ENCODE measurements at regions not wholly inside any gene's neighbourhood (a gene's known extent, or its start where the extent isn't known, plus 50 kb on each side); places are given as distances from the start of the nearest gene placed in this dataset.
"Not testable (repeated sequence)": the region's sequence is repeated elsewhere in the genome, so short reads cannot be mapped to it uniquely, and the experiment has no call there.

DNA sequence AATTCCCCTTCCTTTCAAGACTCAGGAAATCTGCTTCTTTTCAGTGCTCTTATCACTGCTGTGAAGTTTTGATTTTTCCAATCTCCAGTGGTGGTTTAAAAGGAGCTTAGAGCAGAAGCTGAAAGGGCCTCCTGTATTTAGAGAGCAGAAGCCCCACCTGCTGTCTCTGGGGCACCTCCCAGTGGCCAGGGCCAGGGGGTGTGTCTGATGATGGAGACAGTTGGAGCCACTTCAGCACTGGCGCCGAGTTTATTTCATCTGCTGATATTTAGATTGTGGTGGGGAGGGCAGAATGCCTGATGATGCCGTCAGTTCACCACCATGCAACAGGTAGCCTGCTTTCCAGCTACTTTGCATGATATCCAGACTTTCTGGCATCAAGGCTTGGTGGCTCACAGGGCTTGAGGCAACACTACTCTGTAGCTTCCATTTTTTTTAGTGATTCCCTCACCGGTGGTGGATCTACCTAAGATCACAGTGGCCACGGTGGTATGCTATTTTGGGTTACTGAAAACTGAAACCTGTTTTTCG lies 371.9 kb downstream of the KCNRG start:
- no peak for DNase-seq (ENCODE audit: low read depth)

DNA sequence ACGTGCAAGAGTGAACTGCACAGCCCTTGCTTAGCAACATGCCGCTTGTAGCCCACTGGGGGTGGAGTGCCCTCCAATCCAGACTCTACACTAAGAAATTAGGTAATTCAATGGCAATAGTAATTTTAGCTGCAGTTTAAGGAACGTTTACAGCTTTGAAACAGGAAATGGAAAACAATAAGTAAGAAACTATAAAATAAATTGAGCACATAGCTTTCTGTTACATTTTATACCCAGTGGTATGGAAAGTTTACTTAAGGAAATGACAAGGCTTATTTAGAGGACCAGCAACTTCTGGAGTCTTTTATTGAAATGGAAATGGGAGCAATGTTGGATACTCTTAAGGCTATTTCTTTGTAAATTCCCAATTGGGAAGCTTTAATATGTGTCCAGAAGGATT lies 373.2 kb downstream of the KCNRG start:
- DNase-seq (ENCODE audit: low read depth) = no peak

DNA sequence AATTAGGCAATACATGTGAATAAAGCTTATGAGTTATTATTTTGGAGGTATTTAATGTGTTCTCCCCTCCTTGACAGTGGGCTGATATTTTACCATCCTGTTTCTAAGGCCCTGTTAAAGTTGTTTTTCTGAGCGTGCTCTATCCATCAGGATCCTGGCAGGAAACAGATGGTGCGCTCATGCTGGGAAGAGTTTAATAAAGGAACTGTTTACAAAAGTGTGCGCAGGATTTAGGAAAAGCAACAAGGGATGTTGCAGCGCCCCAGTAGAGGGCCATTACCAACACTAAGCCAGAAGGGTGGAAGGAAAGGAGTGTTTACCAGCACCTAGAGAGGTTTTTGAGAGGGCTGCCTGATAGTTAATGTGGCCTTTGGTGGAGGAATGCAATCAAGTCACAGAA lies 374.5 kb downstream of the KCNRG start:
- no peak for DNase-seq (ENCODE audit: low read depth)

DNA sequence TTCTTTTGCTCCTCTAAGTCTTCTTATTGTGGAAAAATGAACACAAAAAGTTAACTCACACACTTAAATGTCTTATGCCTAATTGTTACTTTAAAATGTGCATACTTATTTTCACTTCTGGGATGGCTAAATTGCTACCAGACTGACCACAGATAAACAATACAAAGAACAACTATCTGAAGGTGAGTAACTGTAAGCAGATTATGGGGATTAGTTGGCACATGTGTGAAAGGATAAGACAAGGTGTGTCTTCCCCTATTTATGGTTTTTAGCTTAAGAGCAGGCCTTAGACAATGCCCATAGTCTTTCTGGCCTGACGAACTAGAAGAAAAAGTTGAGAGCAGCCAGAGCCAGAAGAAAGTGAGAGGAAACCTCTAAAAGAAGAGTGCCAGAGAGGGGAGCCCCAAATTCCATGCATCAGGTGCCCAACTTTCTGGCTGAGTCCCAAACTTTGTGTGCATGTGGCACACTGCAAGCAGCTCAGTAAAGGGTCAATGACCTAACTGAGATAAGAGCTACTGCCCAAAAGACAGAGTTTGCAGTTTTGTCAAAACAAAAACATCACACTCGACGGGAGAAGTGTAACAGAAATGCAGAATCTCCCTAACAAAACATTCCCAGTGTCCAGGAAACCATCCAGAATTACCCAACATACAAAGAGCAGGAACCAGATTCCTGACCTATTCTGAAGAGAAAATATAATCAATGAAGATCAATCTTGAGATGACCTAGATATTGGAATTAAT lies 375.4 kb downstream of the KCNRG start:
- DNase-seq (ENCODE audit: low read depth) = no peak

DNA sequence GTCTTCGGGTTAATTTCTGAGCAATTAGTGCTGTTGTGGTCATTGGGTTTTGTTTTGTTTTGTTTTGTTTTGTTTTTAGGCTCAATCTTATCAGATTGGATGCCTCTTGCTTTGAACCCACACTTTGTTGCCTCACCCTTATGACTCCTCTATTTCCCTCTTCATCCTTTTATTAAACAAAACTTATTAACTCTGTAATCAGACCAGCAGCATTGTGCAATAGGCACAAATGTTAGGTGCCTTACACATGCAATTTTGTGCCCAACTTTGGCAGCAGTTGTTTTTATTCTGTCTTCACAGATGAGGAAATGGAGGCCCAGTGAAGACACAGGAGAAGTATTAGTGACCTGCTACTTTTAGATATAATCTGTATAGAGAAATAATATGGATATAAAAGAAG lies 377.7 kb downstream of the KCNRG start:
- DNase-seq (ENCODE audit: low read depth) = no peak

DNA sequence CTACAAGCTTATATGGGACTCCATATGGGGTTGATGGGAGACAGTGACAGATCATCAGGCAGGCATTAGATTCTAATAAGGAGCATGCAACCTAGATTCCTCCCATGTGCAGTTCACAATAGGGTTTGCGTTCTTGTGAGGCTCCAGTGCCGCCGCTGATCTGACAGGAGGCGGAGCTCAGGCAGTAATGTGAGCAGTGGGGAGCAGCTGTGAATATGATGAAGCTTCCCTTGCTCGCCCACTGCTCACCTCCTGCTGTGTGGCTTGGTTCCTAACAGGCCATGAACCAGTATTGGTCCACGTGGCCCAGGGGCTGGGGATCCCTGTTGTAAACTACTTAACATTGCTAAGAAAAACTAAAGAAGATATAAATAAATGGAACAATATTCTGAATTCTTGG lies 378.4 kb downstream of the KCNRG start:
- no peak for DNase-seq (ENCODE audit: low read depth)

DNA sequence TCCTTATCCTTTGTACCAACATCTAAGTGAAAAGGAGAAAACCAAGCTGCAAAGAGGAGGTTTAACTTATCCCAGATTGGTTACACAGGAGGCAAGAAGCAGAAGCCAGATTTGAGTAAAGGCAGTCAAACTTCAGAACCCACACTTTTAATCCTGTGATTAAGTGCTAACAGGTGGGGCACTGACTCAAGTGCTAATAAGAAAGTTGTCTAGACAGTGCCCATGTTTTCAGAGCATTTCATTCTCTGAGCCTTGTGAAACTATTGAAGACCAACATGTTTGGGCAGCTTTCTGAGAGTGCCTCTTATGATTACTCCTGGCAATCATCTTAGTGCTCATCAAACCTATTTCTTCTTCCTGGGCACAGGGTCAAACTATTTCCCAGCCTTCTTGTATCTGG lies 380.8 kb downstream of the KCNRG start:
- no peak for DNase-seq (ENCODE audit: low read depth)

DNA sequence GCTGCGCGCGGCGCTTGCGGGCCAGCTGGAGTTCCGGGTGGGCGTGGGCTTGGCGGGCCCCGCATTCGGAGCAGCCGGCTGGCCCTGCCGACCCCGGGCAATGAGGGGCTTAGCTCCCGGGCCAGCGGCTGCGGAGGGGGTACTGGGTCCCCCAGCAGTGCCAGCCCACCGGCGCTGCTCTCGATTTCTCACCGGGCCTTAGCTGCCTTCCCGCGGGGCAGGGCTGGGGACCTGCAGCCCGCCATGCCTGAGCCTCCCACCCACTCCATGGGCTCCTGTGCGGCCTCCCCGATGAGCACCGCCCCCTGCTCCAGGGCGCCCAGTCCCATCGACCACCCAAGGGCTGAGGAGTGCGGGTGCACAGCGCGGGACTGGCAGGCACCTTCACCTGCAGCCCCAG lies 381.4 kb downstream of the KCNRG start:
- not testable (repeated sequence) for DNase-seq (ENCODE audit: low read depth)

DNA sequence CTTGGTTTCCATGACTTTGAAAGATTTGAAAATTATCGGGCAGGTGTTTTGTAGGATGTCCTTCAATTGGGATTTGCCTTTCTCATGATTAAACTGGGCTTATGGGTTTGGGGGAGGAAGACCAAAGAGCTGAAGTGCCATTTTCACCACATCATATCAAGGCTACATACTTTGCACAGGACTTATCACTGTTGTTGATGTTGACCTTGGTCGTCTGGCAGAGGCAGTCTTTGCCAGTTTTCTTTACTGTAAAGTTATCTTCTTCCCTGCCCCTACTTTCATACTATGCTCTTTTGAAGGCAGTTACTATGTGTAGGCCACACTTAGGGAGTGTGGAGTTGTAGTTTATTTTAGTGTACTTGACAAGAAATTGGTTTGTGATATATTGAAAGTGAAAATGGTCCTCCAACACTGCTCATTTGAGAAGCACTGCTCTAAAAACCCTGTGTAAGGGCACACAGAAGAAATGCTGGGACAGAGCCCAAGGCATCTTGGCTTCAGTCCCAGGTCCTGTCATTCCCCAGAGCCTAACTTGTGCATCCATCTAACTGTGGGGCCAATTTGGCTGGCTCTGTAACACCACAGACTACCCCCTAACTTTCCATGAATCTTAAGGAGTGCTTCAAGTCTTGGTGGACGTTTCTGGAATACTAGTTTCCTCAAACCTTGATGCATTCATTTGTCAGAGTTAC lies 384.9 kb downstream of the KCNRG start:
- no peak for DNase-seq (ENCODE audit: low read depth)

DNA sequence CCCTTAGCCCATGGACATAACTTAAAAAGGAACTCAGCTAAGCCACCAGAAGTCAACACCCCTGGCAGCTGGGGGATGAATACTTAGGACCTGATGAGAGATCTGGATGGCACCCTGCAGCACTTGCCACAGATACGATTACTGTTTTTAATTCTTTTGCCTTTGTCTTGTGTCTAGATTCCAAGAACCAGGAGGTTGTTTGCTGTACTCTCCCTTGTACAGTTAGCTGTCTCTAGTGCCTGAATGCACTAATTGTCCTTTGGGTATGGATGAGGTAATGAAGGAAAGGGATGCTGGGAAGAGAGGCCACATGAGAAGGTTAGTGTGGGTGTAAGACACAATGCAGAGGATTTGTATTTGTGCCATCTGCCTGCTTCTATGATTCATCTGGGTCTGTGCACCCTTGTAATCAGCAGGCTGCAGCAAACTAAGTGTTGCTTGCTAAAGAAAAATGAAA lies 385.8 kb downstream of the KCNRG start:
- no peak for DNase-seq (ENCODE audit: low read depth)

DNA sequence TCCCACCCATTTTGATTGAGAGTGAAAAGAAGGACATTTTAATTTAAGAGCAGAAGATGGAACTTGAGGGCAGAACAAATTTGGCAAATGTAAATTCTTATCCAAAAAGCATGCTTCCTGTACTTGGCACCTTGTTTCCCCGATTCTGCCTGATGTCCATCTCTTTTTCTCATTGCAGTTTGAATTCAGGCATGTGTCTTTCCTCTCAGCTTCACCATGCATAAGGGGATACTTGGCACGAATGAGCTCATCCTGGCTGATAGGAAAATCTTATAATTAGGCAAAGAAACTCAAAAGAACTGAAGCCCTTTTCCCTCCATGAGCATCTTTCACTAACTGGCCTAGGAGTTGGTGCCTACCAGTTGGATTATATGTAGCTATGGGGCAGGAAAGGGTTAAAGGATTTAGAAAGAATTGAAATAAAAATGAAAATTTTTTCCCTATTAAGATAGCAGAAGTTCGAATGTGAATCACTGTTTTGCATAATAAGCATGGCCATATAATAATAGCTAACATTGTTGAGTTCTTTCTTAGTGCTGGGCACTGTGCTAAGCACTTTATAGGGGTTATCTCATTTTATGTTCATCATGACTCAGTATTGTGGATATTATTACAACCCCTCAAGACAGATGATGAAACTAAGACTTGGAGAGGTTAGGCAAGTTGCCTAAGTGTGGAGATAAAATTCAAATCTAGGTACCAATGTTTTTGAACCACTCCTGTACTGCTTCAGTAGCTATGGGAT lies 386.6 kb downstream of the KCNRG start:
- DNase-seq (ENCODE audit: low read depth) = no peak

DNA sequence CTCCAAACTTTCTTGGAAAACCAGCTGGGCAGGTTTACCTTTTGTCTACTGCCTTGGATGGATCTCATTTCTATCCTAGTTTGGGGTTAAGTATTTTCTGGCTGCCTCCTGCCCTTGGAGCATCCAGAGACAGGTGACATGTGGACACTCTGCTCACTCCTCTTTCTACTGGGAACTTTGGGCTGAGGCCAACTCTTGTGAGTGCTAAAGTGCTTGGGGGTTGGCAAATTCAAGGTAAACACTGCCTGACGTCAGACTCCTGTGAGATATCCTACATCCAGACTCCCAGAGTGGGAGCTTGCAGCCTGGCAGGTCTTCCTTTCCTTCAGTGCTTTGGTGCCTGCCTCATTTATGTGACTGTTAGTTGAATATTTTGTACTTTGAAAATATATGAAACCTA lies 388.1 kb downstream of the KCNRG start:
- no peak for DNase-seq (ENCODE audit: low read depth)

DNA sequence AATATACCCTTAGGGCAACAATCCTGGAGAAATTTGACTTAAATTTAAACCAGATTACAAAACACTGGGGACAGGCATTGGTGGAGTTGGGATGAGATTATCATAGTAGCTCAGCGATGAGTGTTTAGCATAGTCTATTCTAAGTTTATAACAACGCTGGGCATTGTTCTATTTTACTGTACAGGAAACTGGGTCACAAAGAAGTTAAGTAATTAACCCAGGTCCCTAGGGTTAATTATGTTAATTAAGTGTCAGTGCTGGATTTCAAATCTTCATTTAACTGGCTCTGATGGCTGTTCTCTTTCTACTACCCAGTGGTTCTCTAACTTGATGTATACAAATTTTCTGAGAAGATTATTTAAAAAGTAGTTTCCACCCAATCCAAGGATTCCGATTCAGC lies 388.9 kb downstream of the KCNRG start:
- DNase-seq (ENCODE audit: low read depth) = no peak

DNA sequence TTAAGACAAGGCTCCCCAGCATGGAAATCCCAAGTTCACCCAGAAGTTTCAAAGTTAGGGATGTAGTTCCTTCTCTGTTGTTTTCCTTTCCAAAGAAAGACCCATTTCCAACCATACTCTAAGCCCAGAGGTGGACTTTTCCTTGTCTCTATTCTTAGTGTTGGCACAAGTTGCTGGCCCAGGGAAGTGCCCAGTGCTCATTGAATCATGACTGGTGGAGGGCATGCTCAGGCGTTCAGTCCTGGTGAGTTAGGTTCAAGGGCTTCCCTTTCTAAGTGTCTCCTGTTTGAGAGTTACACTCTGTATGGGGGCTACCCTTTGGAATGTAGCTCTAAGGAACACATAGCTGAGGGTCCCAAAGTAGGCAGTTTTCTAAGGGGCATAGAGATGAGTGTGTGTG lies 389.5 kb downstream of the KCNRG start:
- no peak for DNase-seq (ENCODE audit: low read depth)

DNA sequence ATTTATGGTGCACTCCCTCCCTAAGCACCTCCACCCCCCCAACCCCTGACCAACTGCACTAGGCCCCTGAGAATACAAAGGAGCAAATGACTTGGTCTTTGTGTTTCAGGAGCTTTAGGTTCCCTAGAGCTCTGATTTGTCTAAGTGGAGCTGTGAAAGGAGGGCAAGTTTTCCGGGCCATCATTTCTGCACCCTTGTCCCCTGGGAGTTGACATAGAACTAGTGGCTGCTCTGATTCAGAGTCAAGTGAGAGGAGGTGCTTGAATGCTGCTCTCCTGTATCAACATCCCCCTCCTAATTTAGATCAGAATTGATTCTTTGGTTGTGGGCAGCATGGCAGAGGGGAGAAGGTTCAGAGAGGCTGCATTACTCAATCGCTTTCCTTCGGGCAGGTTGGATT lies 391.6 kb downstream of the KCNRG start:
- no peak for DNase-seq (ENCODE audit: low read depth)

DNA sequence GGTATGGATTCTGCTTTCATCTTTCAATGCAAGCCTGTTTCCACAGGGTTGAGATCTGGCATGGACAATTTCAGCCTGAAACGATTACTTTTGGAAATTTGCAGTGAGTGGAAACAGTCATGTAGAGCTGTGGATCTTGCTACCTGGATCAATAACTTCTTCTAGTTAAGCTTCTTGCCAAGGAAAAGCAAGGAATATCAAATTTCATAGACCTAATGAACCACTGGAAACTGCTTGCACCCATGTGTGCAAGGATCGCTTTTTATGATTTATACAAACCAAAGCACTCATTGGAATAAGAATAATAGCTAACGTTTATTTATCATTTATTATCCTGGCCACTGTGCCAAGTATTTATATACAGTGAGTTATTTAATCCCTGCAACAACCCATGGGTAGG lies 392.8 kb downstream of the KCNRG start:
- DNase-seq (ENCODE audit: low read depth) = no peak

DNA sequence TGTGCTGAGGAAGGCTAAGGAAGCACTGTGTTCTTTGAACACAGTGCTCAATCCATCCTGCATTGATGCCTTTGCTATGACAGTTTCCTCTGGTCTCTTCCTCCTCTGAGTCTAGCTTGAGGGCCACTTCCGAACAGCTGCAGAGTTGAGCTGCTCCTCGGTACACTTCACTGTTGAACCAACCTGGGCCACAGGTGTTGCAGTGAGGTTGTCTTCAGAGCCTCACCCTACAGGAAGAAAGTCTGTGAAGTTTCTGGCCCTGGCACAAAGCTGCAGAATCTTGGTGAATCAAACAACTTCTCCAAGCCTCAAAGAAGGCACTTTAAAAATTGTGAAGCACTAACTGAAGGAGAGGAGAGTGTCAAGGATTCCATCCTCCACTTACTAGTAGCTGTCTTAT lies 394.0 kb downstream of the KCNRG start:
- DNase-seq (ENCODE audit: low read depth) = no peak

DNA sequence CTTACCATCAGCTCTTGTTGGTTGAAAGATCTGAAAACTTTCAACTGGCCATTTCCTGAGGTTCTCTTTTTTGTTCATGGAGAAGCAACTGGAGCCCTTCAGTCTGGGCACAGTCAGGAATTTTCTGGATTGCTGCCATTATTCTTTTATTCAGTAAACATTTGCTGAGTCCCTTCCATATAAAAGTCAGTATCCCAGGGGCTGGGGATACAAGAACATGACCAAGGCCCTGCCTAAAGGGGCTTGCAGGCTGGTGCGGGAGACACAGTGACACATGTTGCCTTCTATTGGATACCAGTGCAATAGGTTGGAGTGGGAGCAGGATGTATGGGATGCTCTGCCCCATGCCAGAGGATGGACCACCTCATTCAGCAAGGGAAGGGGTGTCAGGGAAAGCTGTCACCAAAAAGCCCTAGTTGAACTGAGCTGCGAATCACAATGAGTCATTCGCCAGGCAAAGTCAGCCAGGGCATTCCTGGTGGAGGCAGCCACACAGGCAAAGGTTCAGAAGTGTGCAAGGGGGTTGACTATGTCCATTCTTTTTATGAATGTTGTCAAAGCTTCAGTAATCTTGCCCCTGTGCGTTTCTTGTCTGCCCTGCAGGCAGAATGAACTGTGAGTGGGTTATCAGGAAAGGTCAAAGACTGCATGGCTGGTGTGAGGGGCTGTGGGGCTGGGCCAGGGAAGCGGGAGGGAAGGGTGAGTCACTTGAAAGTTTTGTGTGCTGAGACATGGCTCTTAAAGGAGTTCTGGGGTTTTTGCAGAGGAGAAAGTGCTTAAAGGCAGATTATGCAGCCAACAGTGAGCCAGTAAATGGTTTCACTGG lies 395.9 kb downstream of the KCNRG start:
- DNase-seq (ENCODE audit: low read depth) = no peak

DNA sequence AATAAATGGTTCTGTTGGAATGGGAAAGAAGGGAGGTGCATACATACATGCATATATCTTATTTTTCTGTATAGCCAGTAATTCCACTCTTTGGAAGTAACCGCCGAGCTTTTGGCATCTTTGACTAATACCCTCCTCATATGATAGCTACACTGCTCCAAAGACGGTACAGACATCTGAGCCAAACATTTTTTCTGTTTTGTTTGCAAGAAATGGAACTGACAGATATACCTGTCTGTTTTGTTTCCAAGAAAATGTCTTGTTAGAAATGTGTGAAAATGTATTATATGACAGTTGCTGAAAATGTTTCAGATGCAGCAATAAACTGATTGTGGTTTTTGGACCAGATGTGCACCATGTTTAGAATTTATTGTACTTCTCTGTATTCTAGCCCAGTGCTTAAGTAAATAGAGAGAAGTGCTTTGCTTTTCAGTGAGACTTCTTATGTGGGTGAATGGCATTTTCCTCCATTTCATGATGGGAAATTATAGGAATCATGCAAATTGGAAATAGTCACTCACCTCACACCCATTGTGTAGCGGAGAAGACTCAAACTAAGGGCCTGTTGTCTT lies 396.9 kb downstream of the KCNRG start:
- DNase-seq (ENCODE audit: low read depth) = no peak

DNA sequence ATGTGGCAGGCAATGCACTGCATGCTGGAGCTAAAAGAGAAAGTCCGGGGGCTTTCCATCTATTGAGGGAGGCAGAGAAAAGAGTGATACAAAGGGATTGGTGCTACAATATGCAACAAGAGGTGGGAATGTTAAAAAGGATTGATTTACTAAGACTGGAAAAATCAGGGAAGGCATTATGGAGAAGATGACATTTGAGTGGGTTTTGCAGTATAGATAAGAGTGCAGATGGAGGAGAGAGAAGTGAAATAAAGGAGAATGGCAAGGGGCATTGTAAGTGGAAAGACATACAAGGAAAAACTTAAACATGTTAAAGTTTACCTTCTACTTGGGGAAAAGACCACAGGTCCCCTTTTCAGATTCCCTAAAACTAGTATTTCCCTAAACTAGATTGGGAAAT lies 399.4 kb downstream of the KCNRG start:
- DNase-seq (ENCODE audit: low read depth) = no peak

DNA sequence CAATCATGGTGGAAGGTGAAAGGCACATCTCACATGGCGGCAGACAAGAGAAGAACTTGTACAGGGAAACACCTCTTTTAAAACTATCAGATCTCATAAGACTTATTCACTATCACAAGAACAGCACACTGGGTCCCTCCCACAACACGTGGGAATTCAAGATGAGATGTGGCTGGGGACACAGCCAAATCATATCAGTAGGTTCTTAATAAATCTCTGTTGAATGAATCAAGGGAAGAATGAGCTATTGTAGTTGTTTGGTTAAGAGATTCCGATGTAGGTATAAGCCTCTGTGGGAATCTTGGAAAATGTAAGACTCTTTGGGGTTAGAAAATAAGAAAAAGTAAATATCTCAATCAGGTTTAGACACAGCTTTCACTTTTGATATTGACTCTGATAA lies 400.2 kb downstream of the KCNRG start:
- DNase-seq (ENCODE audit: low read depth) = no peak

DNA sequence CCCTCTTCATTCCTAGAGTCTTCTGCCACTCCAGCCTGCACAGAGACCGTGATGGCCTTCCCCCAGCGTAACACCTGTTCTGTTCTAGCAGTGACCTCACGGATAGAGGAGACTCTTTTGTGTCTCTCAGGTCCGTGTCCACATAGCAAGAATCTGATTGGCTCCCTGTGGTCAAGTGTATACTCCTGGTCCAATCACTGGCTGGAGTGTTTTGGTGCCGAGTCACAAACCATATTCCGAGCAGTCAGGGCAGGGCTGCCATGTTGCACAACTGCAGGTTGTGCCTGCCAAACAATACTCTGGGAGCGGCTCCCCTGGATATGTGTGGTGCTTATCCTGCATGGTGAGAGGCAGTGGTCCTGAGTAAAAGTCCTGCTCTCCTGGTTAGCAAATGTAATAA lies 402.4 kb downstream of the KCNRG start:
- DNase-seq (ENCODE audit: low read depth) = no peak
